ENCODE measurements at regions not wholly inside any gene's neighbourhood (a gene's known extent, or its start where the extent isn't known, plus 50 kb on each side); places are given as distances from the start of the nearest gene placed in this dataset.
A peak's percentile ranks its signal among the peaks of the same experiment; 100 is the strongest.

- in situ Hi-C loops (cut with MboI; ENCODE audit: low sequenced_read_pairs, unreplicated experiment): no loop called here
- TF ChIP-seq, protein P1, sequence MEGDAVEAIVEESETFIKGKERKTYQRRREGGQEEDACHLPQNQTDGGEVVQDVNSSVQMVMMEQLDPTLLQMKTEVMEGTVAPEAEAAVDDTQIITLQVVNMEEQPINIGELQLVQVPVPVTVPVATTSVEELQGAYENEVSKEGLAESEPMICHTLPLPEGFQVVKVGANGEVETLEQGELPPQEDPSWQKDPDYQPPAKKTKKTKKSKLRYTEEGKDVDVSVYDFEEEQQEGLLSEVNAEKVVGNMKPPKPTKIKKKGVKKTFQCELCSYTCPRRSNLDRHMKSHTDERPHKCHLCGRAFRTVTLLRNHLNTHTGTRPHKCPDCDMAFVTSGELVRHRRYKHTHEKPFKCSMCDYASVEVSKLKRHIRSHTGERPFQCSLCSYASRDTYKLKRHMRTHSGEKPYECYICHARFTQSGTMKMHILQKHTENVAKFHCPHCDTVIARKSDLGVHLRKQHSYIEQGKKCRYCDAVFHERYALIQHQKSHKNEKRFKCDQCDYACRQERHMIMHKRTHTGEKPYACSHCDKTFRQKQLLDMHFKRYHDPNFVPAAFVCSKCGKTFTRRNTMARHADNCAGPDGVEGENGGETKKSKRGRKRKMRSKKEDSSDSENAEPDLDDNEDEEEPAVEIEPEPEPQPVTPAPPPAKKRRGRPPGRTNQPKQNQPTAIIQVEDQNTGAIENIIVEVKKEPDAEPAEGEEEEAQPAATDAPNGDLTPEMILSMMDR (IDR thresholded peaks at IDR 0.05; ENCODE audit: borderline replicate concordance, control extremely low read depth, extremely low read depth, insufficient read depth, missing control alignments): no peak
- peak; percentile 53 for DNase-seq (ENCODE audit: low spot score)
Observed at GRCh38 chr12:27179400-27180214, 64.5 kb upstream of the STK38L start.

DNA sequence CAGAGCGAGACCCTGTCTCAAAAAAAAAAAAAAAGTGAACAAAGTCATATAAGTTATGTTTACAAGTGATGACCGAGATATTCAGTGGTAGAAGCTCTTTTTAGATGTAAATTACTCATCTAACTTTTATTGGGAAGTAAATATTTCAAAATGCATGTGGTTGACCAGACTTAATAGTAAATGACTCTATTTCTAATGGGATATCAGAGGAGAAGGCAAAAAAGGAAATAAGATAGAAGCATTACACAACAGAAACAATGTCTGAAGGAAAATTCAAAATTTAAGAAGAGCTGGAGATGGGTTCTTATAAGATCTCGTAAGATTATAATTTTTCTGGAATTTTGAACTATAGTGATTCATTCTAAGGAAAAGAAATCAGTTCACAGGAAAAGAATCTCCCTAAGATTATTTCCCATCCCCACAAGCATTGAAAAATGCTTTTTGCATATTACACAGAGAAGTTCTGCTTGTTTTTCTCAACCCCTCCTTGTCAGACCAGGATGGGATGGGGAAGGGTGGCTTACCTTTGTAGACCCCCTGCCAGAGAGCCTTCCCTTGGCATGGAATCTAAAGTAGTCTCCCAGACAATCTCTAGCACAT, 63.1 kb upstream of the STK38L start:
- no peak for DNase-seq (ENCODE audit: low spot score)
- TF ChIP-seq, protein P1 (IDR thresholded peaks at IDR 0.05; ENCODE audit: borderline replicate concordance, control extremely low read depth, extremely low read depth, insufficient read depth, missing control alignments): no peak
- in situ Hi-C loops (cut with MboI; ENCODE audit: low sequenced_read_pairs, unreplicated experiment): no loop called here

- in situ Hi-C loops (cut with MboI; ENCODE audit: low sequenced_read_pairs, unreplicated experiment): no loop called here
- TF ChIP-seq, protein P1 (IDR thresholded peaks at IDR 0.05; ENCODE audit: borderline replicate concordance, control extremely low read depth, extremely low read depth, insufficient read depth, missing control alignments): no peak
- DNase-seq (ENCODE audit: low spot score): no peak
Observed at GRCh38 chr12:27183342-27183741, 60.7 kb upstream of the STK38L start.

GRCh38 chr12:27185234-27186021, 58.7 kb upstream of the STK38L start:
- TF ChIP-seq, protein P1 (IDR thresholded peaks at IDR 0.05; ENCODE audit: borderline replicate concordance, control extremely low read depth, extremely low read depth, insufficient read depth, missing control alignments): no peak
- in situ Hi-C loops (cut with MboI; ENCODE audit: low sequenced_read_pairs, unreplicated experiment): no loop called here
- DNase-seq (ENCODE audit: low spot score): no peak

- no peak for DNase-seq (ENCODE audit: low spot score)
- in situ Hi-C loops (cut with MboI; ENCODE audit: low sequenced_read_pairs, unreplicated experiment): no loop called here
- TF ChIP-seq, protein P1 (IDR thresholded peaks at IDR 0.05; ENCODE audit: borderline replicate concordance, control extremely low read depth, extremely low read depth, insufficient read depth, missing control alignments): no peak
Observed at GRCh38 chr12:27186022-27186839, 57.9 kb upstream of the STK38L start.

- DNase-seq (ENCODE audit: low spot score): no peak
- in situ Hi-C loops (cut with MboI; ENCODE audit: low sequenced_read_pairs, unreplicated experiment): no loop called here
- TF ChIP-seq, protein P1 (IDR thresholded peaks at IDR 0.05; ENCODE audit: borderline replicate concordance, control extremely low read depth, extremely low read depth, insufficient read depth, missing control alignments): no peak
Observed at GRCh38 chr12:27187697-27188096, 56.4 kb upstream of the STK38L start.

All from GM13976 (cell line).